ENCODE measurements at regions not wholly inside any gene's neighbourhood (a gene's known extent, or its start where the extent isn't known, plus 50 kb on each side); places are given as distances from the start of the nearest gene placed in this dataset.

GRCh38 chr11:95542868-95543551 is 246.6 kb downstream of the FAM76B start:
- Histone ChIP-seq H3K27me3 (ENCODE audit: control insufficient read depth in 2 of 2, insufficient read depth in 2 of 2, low read length in 2 of 2) (no peaks in the 10 kb centered on the region), H3K9ac (replicated peaks; ENCODE audit: extremely low read depth, insufficient read depth, low read length) (no peak overlapping the region), H4K20me1 (replicated peaks; ENCODE audit: control insufficient read depth, extremely low read depth, insufficient read depth, low read length) (no peaks in the 10 kb centered on the region), H3K4me3 (replicated peaks in 1 of 3; ENCODE audit: insufficient read depth in 1 of 3, low read depth in 1 of 3, low read length in 3 of 3) (no peak overlapping the region), H3K4me2 (ENCODE audit: insufficient read depth, low read length) (no peak overlapping the region), H3K4me1 (ENCODE audit: control insufficient read depth, extremely low read depth, insufficient read depth, low read length) (no peaks in the 10 kb centered on the region), H3K9me1 (replicated peaks; ENCODE audit: control insufficient read depth, extremely low read depth, insufficient read depth, low read length) (no peaks in the 10 kb centered on the region), H3K36me3 (ENCODE audit: control insufficient read depth in 2 of 2, extremely low read depth in 1 of 2, insufficient read depth in 2 of 2, low read length in 2 of 2) (no peaks in the 10 kb centered on the region), H3K79me2 (ENCODE audit: control insufficient read depth, insufficient read depth, low read length) (no peaks in the 10 kb centered on the region), H3K9me3 (replicated peaks; ENCODE audit: control insufficient read depth, insufficient read depth, low read length) (no peaks in the 10 kb centered on the region), H2AFZ (ENCODE audit: low read depth, low read length) (no peak overlapping the region), H3K27ac (ENCODE audit: insufficient read depth, low read depth, low read length) (no peak overlapping the region)
- TF ChIP-seq MYC (IDR thresholded peaks at IDR 0.05; ENCODE audit: low read depth, low read length) = no peak
- no peak for TF ChIP-seq POLR2AphosphoS5 (IDR thresholded peaks at IDR 0.05; ENCODE audit: insufficient read depth, low read depth, low read length)
- TF ChIP-seq, protein P1, sequence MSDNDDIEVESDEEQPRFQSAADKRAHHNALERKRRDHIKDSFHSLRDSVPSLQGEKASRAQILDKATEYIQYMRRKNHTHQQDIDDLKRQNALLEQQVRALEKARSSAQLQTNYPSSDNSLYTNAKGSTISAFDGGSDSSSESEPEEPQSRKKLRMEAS (IDR thresholded peaks at IDR 0.05; ENCODE audit: insufficient read depth, insufficient read length) = no peak
- BruUV-seq (replicated peaks) = no TSS peak
- dilution Hi-C loops (cut with MboI; ENCODE audit: extremely low pct_ligation_motif_present, low sequenced_read_pairs) (no loop called here), intact Hi-C loops (cut with micrococcal nuclease) (no loop called here)
- CTCF ChIA-PET = no interaction called here
- FAIRE-seq (no peak), DNase-seq (ENCODE audit: low read depth, low spot score) (no peak)
- POLR2A ChIA-PET = no interaction called here

DNA sequence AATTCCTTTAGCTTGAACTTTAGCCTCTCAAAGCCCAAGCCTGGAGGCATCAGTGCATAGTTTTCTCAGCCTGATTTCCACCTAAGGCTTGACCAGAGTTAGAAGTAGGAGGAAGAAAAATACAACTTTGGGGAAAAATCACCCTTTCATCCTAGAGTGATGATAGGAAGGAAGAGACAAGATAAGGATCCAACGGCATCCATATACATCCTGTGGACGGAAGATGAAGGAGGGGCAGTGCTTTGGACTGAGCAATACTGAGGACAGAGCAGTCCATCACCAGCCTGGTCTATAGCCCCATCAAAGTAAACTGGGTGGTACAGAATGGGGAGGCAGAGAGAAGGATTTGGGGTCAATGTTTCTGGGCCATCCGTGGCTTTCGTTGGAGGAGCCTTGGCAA is 247.9 kb downstream of the FAM76B start:
- ChIA-PET POLR2A (no interaction called here), CTCF (no interaction called here)
- TF ChIP-seq FOS (IDR thresholded peaks at IDR 0.05; ENCODE audit: borderline replicate concordance, insufficient read depth, low read length) = no peak
- TF ChIP-seq CTCF (IDR thresholded peaks at IDR 0.05; ENCODE audit: extremely low read depth in 1 of 2, insufficient read depth in 1 of 2, low read depth in 1 of 2, low read length in 2 of 2) = no peak
- TF ChIP-seq POLR2AphosphoS5 (IDR thresholded peaks at IDR 0.05; ENCODE audit: insufficient read depth, low read depth, low read length) = no peak
- no peak for TF ChIP-seq POLR2A (IDR thresholded peaks at IDR 0.05; ENCODE audit: low read depth, low read length)
- no peak for TF ChIP-seq EZH2 (IDR thresholded peaks at IDR 0.05; ENCODE audit: borderline replicate concordance, low read depth, low read length, severe bottlenecking)
- TF ChIP-seq, protein P1 (IDR thresholded peaks at IDR 0.05; ENCODE audit: insufficient read depth, insufficient read length) = no peak
- TF ChIP-seq GATA2 (IDR thresholded peaks at IDR 0.05; ENCODE audit: insufficient read depth, insufficient read length, low read depth, low read length) = no peak
- TF ChIP-seq MYC (IDR thresholded peaks at IDR 0.05; ENCODE audit: low read depth, low read length) = no peak
- no peak for TF ChIP-seq JUN (IDR thresholded peaks at IDR 0.05; ENCODE audit: borderline replicate concordance, insufficient read depth, insufficient read length, low read depth)
- no peak overlapping the region for H3K9ac ChIP-seq (replicated peaks; ENCODE audit: extremely low read depth, insufficient read depth, low read length)
- DNase-seq (ENCODE audit: low read depth, low spot score) (no peak), FAIRE-seq (no peak)
- H3K4me2 ChIP-seq (ENCODE audit: insufficient read depth, low read length) = no peak overlapping the region
- no peaks in the 10 kb centered on the region for H4K20me1 ChIP-seq (replicated peaks; ENCODE audit: control insufficient read depth, extremely low read depth, insufficient read depth, low read length)
- dilution Hi-C loops (cut with MboI; ENCODE audit: extremely low pct_ligation_motif_present, low sequenced_read_pairs) (no loop called here), intact Hi-C loops (cut with micrococcal nuclease) (no loop called here)
- BruUV-seq (replicated peaks) = no TSS peak
- H3K79me2 ChIP-seq (ENCODE audit: control insufficient read depth, insufficient read depth, low read length) = no peaks in the 10 kb centered on the region
- no peaks in the 10 kb centered on the region for H3K36me3 ChIP-seq (ENCODE audit: control insufficient read depth in 2 of 2, extremely low read depth in 1 of 2, insufficient read depth in 2 of 2, low read length in 2 of 2)
- no peak overlapping the region for H3K27ac ChIP-seq (ENCODE audit: insufficient read depth, low read depth, low read length)
- no peaks in the 10 kb centered on the region for H3K9me1 ChIP-seq (replicated peaks; ENCODE audit: control insufficient read depth, extremely low read depth, insufficient read depth, low read length)
- no peaks in the 10 kb centered on the region for H3K27me3 ChIP-seq (ENCODE audit: control insufficient read depth in 2 of 2, insufficient read depth in 2 of 2, low read length in 2 of 2)
- no peaks in the 10 kb centered on the region for H3K9me3 ChIP-seq (replicated peaks; ENCODE audit: control insufficient read depth, insufficient read depth, low read length)
- H2AFZ ChIP-seq (ENCODE audit: low read depth, low read length) = no peak overlapping the region
- no peak overlapping the region for H3K4me3 ChIP-seq (replicated peaks in 1 of 3; ENCODE audit: insufficient read depth in 1 of 3, low read depth in 1 of 3, low read length in 3 of 3)
- H3K4me1 ChIP-seq (ENCODE audit: control insufficient read depth, extremely low read depth, insufficient read depth, low read length) = no peaks in the 10 kb centered on the region

Data from endothelial cell of umbilical vein (primary cell).